ENCODE measurements at regions not wholly inside any gene's neighbourhood (a gene's known extent, or its start where the extent isn't known, plus 50 kb on each side); places are given as distances from the start of the nearest gene placed in this dataset.

DNA sequence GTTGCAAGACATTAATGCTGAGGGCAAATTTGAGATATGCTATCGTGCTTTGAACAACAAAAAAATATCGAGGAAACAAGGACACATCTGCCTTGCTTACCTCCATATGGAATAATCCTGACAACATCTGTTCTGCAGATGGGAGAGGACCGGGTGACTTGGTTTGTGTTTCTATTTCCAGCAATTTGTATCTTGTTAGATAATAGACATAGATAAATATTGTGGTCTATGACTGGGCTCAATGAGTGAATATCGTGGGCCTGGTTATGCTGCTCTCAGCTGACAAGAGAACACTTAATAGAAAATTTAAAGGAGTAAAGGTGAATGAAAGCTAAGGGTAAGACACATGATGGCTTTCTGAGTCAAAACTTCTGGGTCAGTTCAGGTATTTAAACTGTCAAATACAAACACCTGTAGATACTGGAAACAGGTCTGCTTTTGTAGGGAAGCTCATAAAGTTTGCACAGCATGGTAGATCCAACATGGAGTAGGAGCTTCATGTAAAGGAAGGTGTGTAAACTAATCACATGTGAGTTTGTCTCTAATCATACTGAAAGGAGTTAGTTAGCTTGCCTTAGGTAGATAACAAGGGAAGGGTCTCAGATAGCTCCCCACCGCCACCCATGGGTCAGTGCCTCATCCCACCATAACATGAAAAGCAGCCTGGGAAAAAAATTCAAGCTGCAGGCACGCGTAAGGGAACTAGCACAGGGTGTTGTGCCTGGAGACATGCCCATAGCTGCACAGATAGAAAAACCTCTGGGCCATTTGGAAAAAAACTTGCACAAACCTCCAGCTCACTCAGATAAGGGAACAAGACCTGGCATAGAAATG, 904.1 kb upstream of the EPHA5 start:
- TF ChIP-seq, protein P1, sequence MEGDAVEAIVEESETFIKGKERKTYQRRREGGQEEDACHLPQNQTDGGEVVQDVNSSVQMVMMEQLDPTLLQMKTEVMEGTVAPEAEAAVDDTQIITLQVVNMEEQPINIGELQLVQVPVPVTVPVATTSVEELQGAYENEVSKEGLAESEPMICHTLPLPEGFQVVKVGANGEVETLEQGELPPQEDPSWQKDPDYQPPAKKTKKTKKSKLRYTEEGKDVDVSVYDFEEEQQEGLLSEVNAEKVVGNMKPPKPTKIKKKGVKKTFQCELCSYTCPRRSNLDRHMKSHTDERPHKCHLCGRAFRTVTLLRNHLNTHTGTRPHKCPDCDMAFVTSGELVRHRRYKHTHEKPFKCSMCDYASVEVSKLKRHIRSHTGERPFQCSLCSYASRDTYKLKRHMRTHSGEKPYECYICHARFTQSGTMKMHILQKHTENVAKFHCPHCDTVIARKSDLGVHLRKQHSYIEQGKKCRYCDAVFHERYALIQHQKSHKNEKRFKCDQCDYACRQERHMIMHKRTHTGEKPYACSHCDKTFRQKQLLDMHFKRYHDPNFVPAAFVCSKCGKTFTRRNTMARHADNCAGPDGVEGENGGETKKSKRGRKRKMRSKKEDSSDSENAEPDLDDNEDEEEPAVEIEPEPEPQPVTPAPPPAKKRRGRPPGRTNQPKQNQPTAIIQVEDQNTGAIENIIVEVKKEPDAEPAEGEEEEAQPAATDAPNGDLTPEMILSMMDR (IDR thresholded peaks at IDR 0.05; ENCODE audit: low read depth, low read length) = no peak
- Histone ChIP-seq H3K4me3 (ENCODE audit: low read depth, low read length) (no peak overlapping the region), H3K27me3 (no peaks in the 10 kb centered on the region), H3K9me3 (no peaks in the 10 kb centered on the region), H3K4me1 (no peaks in the 10 kb centered on the region), H3K36me3 (no peaks in the 10 kb centered on the region)
- no peak for DNase-seq

DNA sequence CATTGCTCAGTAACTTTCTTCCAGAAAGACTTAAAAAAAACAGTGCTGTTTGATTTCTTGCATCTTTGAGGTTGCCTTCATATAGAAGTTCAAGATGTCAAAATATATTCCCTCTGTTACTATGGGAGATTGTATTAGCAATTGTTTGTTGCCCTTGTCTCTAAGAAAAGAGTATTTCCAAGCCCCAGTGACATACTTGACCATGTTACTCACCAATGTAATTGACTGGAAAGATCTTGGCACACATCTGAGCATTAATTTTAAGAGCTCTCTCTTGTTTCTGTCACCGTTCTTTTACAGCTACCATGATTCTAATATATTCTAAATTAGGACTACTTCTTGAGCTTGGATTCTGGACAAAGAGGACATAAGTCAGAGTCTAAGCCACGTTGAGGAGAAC, 902.7 kb upstream of the EPHA5 start:
- no peaks in the 10 kb centered on the region for H3K36me3 ChIP-seq
- no peak for DNase-seq

GRCh38 chr4:66571145-66571695, 900.9 kb upstream of the EPHA5 start:
- Histone ChIP-seq H3K4me1 (no peaks in the 10 kb centered on the region), H3K36me3 (no peaks in the 10 kb centered on the region), H3K4me3 (ENCODE audit: low read depth, low read length) (no peak overlapping the region), H3K27me3 (no peaks in the 10 kb centered on the region), H3K9me3 (no peaks in the 10 kb centered on the region)
- TF ChIP-seq, protein P1 (IDR thresholded peaks at IDR 0.05; ENCODE audit: low read depth, low read length) = no peak
- DNase-seq = no peak

More for the DNA sequence above, 902.7 kb upstream of the EPHA5 start:
- TF ChIP-seq, protein P1 (IDR thresholded peaks at IDR 0.05; ENCODE audit: low read depth, low read length) = no peak
- H3K4me1 ChIP-seq = no peaks in the 10 kb centered on the region
- no peaks in the 10 kb centered on the region for H3K9me3 ChIP-seq
- no peak overlapping the region for H3K4me3 ChIP-seq (ENCODE audit: low read depth, low read length)
- H3K27me3 ChIP-seq = no peaks in the 10 kb centered on the region

GRCh38 chr4:66569228-66569627, 898.9 kb upstream of the EPHA5 start:
- Histone ChIP-seq H3K36me3 (no peaks in the 10 kb centered on the region), H3K9me3 (no peaks in the 10 kb centered on the region), H3K4me1 (no peaks in the 10 kb centered on the region), H3K4me3 (ENCODE audit: low read depth, low read length) (no peak overlapping the region), H3K27me3 (no peaks in the 10 kb centered on the region)
- no peak for DNase-seq
- TF ChIP-seq, protein P1 (IDR thresholded peaks at IDR 0.05; ENCODE audit: low read depth, low read length) = no peak

DNA sequence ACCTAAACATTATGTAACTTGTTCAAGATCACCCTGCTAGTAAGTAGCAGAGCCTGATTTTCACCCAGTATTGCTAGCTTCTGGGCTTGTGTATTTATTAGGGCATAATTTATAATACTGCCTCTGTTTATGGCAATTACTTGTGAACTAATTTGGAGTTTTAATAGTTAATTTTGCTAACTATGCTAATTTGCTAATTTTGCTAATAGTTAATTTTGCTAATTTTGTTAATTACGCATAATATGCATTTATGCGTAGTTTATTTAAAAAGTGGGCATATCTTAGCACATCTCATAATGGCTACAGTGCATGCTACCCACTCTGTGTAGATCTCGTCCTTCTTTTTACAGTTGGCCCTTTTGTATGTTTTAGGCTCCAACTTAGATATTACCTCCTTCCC, 898.1 kb upstream of the EPHA5 start:
- TF ChIP-seq, protein P1 (IDR thresholded peaks at IDR 0.05; ENCODE audit: low read depth, low read length) = no peak
- no peak for DNase-seq
- Histone ChIP-seq H3K4me1 (no peaks in the 10 kb centered on the region), H3K9me3 (no peaks in the 10 kb centered on the region), H3K36me3 (no peaks in the 10 kb centered on the region), H3K4me3 (ENCODE audit: low read depth, low read length) (no peak overlapping the region), H3K27me3 (no peaks in the 10 kb centered on the region)

DNA sequence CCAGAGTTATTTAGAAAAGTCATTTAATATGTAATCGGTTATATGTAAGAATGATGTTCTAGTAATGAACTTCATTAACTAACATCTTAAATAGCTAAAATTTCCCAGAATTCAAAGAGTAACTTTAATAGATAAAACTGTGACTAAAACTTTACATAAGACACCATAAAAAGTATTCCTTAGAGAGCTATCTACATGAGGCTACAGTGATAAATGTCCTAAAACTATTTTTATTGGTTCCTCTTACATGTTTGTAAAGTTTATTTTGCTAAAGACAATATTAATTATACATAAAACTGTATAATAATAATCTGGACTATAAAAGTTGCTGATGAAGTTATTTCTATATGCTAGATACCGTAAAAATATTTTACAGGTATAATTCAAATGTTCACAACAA, 897.7 kb upstream of the EPHA5 start:
- no peaks in the 10 kb centered on the region for H3K4me1 ChIP-seq
- DNase-seq = no peak
- H3K4me3 ChIP-seq (ENCODE audit: low read depth, low read length) = no peak overlapping the region
- no peaks in the 10 kb centered on the region for H3K27me3 ChIP-seq
- H3K9me3 ChIP-seq = no peaks in the 10 kb centered on the region
- H3K36me3 ChIP-seq = no peaks in the 10 kb centered on the region
- TF ChIP-seq, protein P1 (IDR thresholded peaks at IDR 0.05; ENCODE audit: low read depth, low read length) = no peak

Data from BE2C (cell line).